NCI-H2227 treated with DMSO at 0.1 percent for 48 hours (cell line): ENCODE measurements at regions not wholly inside any gene's neighbourhood (a gene's known extent, or its start where the extent isn't known, plus 50 kb on each side); places are given as distances from the start of the nearest gene placed in this dataset.
A peak's percentile ranks its signal among the peaks of the same experiment; 100 is the strongest.

ENCODE experiments used
- DNase-seq: peaks from one replicate; lab custom pipeline; 2025; lab: John Stamatoyannopoulos, UW

- no peak for DNase-seq
Observed at GRCh38 chr12:16415155-16415554, 67.7 kb downstream of the MGST1 start.

GRCh38 chr12:16417058-16417457 is 69.6 kb downstream of the MGST1 start:
- no peak for DNase-seq

- no peak for DNase-seq
Observed at GRCh38 chr12:16421806-16422205, 74.4 kb downstream of the MGST1 start.

GRCh38 chr12:16424531-16424930 is 77.1 kb downstream of the MGST1 start:
- DNase-seq = no peak

GRCh38 chr12:16435875-16436554 is 88.6 kb downstream of the MGST1 start:
- no peak for DNase-seq

GRCh38 chr12:16437281-16437816 is 89.9 kb downstream of the MGST1 start:
- no peak for DNase-seq

- DNase-seq = no peak
Observed at GRCh38 chr12:16437926-16438325, 90.5 kb downstream of the MGST1 start.

GRCh38 chr12:16449459-16449858 is 102.0 kb downstream of the MGST1 start:
- no peak for DNase-seq

- no peak for DNase-seq
Observed at GRCh38 chr12:16453319-16453718, 105.9 kb downstream of the MGST1 start.

- DNase-seq = no peak
Observed at GRCh38 chr12:16454481-16454880, 107.0 kb downstream of the MGST1 start.

- no peak for DNase-seq
Observed at GRCh38 chr12:16458521-16459078, 111.2 kb downstream of the MGST1 start.

GRCh38 chr12:16467272-16467671 is 119.8 kb downstream of the MGST1 start:
- DNase-seq = no peak

- DNase-seq = no peak
Observed at GRCh38 chr12:16472631-16473030, 125.2 kb downstream of the MGST1 start.

GRCh38 chr12:16473610-16474326 is 126.3 kb downstream of the MGST1 start:
- DNase-seq = no peak

- peak; percentile 44 for DNase-seq
Observed at GRCh38 chr12:16474801-16475200, 127.4 kb downstream of the MGST1 start.

- DNase-seq = no peak
Observed at GRCh38 chr12:16475521-16475920, 128.1 kb downstream of the MGST1 start.

- no peak for DNase-seq
Observed at GRCh38 chr12:16482726-16483125, 123.2 kb downstream of the LMO3 start.

GRCh38 chr12:16492240-16492639 is 113.7 kb downstream of the LMO3 start:
- no peak for DNase-seq

- no peak for DNase-seq
Observed at GRCh38 chr12:16492820-16493797, 112.9 kb downstream of the LMO3 start.

GRCh38 chr12:16495196-16495595 is 110.8 kb downstream of the LMO3 start:
- DNase-seq = no peak
